ENCODE measurements at regions not wholly inside any gene's neighbourhood (a gene's known extent, or its start where the extent isn't known, plus 50 kb on each side); places are given as distances from the start of the nearest gene placed in this dataset.
A peak's percentile ranks its signal among the peaks of the same experiment; 100 is the strongest.

DNA sequence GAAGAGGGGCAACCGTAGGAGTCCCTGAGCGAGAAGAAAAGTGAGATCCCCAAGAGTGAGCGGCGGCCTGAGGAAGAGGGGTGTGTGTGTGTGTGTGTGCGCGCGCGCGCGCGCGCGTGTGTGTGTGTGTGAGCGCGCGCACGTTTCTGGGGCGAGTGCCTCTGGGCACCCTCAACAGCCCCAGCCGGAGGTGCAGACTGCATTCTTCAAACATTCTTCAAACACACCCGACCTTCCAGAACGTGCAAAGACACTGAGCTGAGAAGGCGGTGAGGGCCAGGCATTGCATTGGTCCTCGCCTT is 76.2 kb upstream of the FOXP4 start:
- peak overlapping the region; percentile 33 for H3K4me3 ChIP-seq (ENCODE audit: insufficient read depth, low read depth, low read length)
- Mint-ChIP-seq H3K27me3 (ENCODE audit: low read depth, unreplicated experiment) (peaks cover 39% of the 10 kb centered on the region), H3K27ac (ENCODE audit: unreplicated experiment) (peak overlapping the region; percentile 90), H3K36me3 (ENCODE audit: low read depth, unreplicated experiment) (peaks cover 6% of the 10 kb centered on the region), H3K9me3 (ENCODE audit: unreplicated experiment) (no peaks in the 10 kb centered on the region), H3K4me3 (ENCODE audit: unreplicated experiment) (peak overlapping the region; percentile 42), H3K4me1 (ENCODE audit: low read depth, unreplicated experiment) (peaks cover 26% of the 10 kb centered on the region)
- no peaks in the 10 kb centered on the region for H3K9me3 ChIP-seq (ENCODE audit: insufficient read depth, low read depth, low read length)
- peaks cover 3% of the 10 kb centered on the region for H3K27me3 ChIP-seq (ENCODE audit: insufficient read depth, low read length)
- DNase-seq (ENCODE audit: low read depth): peak; percentile 25
- peak overlapping the region; percentile 66 for H2AFZ ChIP-seq (ENCODE audit: low read depth, low read length)
- H3K4me2 ChIP-seq (ENCODE audit: low read length): peak overlapping the region; percentile 85
- no peaks in the 10 kb centered on the region for H3K36me3 ChIP-seq (ENCODE audit: insufficient read depth, low read length)
- no peaks in the 10 kb centered on the region for H3K79me2 ChIP-seq (ENCODE audit: insufficient read depth, low read length)
- TF ChIP-seq, protein P1, sequence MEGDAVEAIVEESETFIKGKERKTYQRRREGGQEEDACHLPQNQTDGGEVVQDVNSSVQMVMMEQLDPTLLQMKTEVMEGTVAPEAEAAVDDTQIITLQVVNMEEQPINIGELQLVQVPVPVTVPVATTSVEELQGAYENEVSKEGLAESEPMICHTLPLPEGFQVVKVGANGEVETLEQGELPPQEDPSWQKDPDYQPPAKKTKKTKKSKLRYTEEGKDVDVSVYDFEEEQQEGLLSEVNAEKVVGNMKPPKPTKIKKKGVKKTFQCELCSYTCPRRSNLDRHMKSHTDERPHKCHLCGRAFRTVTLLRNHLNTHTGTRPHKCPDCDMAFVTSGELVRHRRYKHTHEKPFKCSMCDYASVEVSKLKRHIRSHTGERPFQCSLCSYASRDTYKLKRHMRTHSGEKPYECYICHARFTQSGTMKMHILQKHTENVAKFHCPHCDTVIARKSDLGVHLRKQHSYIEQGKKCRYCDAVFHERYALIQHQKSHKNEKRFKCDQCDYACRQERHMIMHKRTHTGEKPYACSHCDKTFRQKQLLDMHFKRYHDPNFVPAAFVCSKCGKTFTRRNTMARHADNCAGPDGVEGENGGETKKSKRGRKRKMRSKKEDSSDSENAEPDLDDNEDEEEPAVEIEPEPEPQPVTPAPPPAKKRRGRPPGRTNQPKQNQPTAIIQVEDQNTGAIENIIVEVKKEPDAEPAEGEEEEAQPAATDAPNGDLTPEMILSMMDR (IDR thresholded peaks at IDR 0.05; ENCODE audit: insufficient read depth, low read depth, low read length): no peak
- no peak for TF ChIP-seq EZH2 (IDR thresholded peaks at IDR 0.05; ENCODE audit: insufficient read depth, low read length)
- FAIRE-seq: no peak
- no peak overlapping the region for H3K27ac ChIP-seq (ENCODE audit: low read depth, low read length)
- peaks cover 18% of the 10 kb centered on the region for H3K4me1 ChIP-seq (ENCODE audit: insufficient read depth, low read length)
- peak overlapping the region; percentile 54 for H3K9ac ChIP-seq (ENCODE audit: low read length)
- no peaks in the 10 kb centered on the region for H4K20me1 ChIP-seq (ENCODE audit: insufficient read depth, low read length)

DNA sequence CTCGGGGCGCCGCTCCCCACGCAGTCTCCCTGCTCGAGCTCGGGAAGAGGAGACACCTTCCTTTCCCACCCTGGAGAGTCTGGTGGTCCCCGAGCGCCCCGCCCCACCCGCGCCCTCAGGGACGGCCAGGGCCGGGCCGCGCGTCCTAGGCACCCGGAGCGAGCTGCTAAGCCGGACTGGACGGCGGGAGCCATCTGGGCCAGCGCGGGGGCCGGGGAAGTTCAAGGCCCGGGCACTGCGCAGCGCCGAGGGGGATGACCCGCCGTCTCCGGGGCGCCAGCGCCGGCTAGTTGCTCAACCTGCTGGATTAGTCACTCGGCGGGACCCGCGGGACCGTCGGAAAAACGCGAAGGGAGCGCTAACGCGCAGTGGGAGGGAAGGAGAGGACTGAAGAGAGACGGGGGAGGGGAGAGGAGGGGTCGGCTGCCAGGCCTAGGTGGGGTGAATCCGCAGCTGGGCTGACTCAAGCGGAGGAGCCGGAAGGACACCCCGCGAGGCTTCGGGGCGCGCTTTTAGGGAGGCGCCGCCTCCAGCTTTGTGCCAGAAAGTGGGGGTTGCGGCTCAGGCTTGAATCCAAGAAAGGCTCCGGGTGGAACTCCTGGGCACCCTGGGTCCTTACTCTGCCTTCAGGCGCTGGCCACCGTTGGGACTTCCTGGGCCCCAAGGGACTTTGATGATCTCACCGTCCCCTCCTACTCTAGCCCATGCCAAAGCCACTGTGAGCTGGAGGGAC is 75.7 kb upstream of the FOXP4 start:
- Histone ChIP-seq H2AFZ (ENCODE audit: low read depth, low read length) (peak overlapping the region; percentile 66), H3K9ac (ENCODE audit: low read length) (peak overlapping the region; percentile 54), H3K4me1 (ENCODE audit: insufficient read depth, low read length) (peaks cover 18% of the 10 kb centered on the region), H3K36me3 (ENCODE audit: insufficient read depth, low read length) (no peaks in the 10 kb centered on the region), H3K79me2 (ENCODE audit: insufficient read depth, low read length) (no peaks in the 10 kb centered on the region), H3K4me2 (ENCODE audit: low read length) (peak overlapping the region; percentile 85), H3K27ac (ENCODE audit: low read depth, low read length) (no peak overlapping the region), H3K27me3 (ENCODE audit: insufficient read depth, low read length) (peaks cover 5% of the 10 kb centered on the region), H4K20me1 (ENCODE audit: insufficient read depth, low read length) (no peaks in the 10 kb centered on the region), H3K9me3 (ENCODE audit: insufficient read depth, low read depth, low read length) (no peaks in the 10 kb centered on the region), H3K4me3 (ENCODE audit: insufficient read depth, low read depth, low read length) (peak overlapping the region; percentile 33)
- no peak overlapping the region for H3K4me3 Mint-ChIP-seq (ENCODE audit: unreplicated experiment)
- H3K36me3 Mint-ChIP-seq (ENCODE audit: low read depth, unreplicated experiment): peaks cover 6% of the 10 kb centered on the region
- H3K4me1 Mint-ChIP-seq (ENCODE audit: low read depth, unreplicated experiment): peaks cover 22% of the 10 kb centered on the region
- no peak for FAIRE-seq
- TF ChIP-seq, protein P1 (IDR thresholded peaks at IDR 0.05; ENCODE audit: insufficient read depth, low read depth, low read length): no peak
- no peak for TF ChIP-seq EZH2 (IDR thresholded peaks at IDR 0.05; ENCODE audit: insufficient read depth, low read length)
- no peak overlapping the region for H3K27ac Mint-ChIP-seq (ENCODE audit: unreplicated experiment)
- H3K27me3 Mint-ChIP-seq (ENCODE audit: low read depth, unreplicated experiment): peaks cover 42% of the 10 kb centered on the region
- H3K9me3 Mint-ChIP-seq (ENCODE audit: unreplicated experiment): no peaks in the 10 kb centered on the region
- peak; percentile 34 for DNase-seq (ENCODE audit: low read depth)

Data from astrocyte (in vitro differentiated cells and primary cell).